ENCODE measurements at regions not wholly inside any gene's neighbourhood (a gene's known extent, or its start where the extent isn't known, plus 50 kb on each side); places are given as distances from the start of the nearest gene placed in this dataset.
"Not testable (repeated sequence)": the region's sequence is repeated elsewhere in the genome, so short reads cannot be mapped to it uniquely, and the experiment has no call there.

DNA sequence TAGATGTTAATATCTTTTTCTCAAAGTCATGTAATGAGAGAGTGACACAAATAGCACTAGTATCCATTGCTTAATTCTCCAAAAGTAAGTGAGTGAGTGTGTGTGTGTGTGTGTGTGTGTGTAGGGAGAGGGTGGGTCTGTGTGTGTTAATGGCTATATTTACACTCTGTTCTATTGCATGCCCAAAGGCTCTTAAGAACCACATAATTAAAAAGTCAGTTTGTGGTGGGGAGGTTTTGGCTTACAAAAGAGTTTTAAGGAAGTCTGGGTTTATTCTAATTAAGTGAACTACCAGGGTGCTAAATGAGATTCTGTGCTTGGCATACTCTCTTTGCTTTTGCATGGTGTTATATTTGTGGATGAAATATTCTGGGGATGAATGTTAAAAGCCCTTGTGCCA, 1897.6 kb upstream of the FLRT2 start:
- DNase-seq (ENCODE audit: low spot score): no peak
- in situ Hi-C loops (cut with MboI; ENCODE audit: low pct_unique_long_range_greater_than_20kb, low sequenced_read_pairs, unreplicated experiment): no loop called here
- TF ChIP-seq, protein P1, sequence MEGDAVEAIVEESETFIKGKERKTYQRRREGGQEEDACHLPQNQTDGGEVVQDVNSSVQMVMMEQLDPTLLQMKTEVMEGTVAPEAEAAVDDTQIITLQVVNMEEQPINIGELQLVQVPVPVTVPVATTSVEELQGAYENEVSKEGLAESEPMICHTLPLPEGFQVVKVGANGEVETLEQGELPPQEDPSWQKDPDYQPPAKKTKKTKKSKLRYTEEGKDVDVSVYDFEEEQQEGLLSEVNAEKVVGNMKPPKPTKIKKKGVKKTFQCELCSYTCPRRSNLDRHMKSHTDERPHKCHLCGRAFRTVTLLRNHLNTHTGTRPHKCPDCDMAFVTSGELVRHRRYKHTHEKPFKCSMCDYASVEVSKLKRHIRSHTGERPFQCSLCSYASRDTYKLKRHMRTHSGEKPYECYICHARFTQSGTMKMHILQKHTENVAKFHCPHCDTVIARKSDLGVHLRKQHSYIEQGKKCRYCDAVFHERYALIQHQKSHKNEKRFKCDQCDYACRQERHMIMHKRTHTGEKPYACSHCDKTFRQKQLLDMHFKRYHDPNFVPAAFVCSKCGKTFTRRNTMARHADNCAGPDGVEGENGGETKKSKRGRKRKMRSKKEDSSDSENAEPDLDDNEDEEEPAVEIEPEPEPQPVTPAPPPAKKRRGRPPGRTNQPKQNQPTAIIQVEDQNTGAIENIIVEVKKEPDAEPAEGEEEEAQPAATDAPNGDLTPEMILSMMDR (IDR thresholded peaks at IDR 0.05; ENCODE audit: extremely low read depth, insufficient read depth, missing control alignments): no peak

DNA sequence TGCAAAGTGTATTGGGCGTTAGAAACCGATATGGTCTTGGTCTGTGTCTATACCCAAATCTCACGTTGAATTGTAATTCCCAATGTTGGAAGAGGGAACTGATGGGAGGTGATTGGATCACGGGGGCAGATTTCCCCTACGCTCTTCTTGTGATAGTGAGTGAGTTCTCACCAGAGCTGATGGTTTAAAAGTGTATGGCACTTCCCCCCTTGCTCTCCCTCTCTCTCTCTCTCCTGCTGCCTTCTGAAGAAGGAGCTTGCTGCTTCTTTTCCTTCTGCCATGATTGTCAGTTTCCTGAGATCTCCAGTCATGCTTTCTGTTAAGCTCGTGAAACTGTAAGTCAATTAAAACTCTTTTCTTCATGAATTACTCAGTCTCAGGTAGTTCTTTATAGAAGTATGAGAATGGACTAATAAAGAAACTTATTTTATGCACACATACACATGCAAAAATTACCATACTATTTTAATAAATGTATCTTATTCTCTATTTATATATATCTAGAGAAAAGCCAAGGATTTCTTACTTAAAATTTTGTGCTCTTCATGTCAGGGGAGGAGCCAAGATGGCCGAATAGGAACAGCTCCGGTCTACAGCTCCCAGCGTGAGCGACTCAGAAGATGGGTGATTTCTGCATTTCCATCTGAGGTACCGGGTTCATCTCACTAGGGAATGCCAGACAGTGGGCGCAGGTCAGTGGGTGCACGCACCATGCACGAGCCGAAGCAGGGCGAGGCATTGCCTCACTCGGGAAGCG, 1891.0 kb upstream of the FLRT2 start:
- TF ChIP-seq, protein P1 (IDR thresholded peaks at IDR 0.05; ENCODE audit: extremely low read depth, insufficient read depth, missing control alignments): no peak
- in situ Hi-C loops (cut with MboI; ENCODE audit: low pct_unique_long_range_greater_than_20kb, low sequenced_read_pairs, unreplicated experiment): no loop called here
- DNase-seq (ENCODE audit: low spot score): no peak

DNA sequence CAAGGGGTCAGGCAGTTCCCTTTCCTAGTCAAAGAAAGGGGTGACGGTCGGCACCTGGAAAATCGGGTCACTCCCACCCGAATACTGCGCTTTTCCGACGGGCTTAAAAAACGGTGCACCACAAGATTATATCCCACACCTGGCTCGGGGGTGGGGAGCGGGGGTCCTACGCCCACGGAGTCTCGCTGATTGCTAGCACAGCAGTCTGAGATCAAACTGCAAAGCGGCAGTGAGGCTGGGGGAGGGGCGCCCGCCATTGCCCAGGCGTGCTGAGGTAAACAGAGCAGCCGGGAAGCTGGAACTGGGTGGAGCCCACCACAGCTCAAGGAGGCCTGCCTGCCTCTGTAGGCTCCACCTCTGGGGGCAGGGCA, 1890.5 kb upstream of the FLRT2 start:
- DNase-seq (ENCODE audit: low spot score); in situ Hi-C loops (cut with MboI; ENCODE audit: low pct_unique_long_range_greater_than_20kb, low sequenced_read_pairs, unreplicated experiment): not testable (repeated sequence)

DNA sequence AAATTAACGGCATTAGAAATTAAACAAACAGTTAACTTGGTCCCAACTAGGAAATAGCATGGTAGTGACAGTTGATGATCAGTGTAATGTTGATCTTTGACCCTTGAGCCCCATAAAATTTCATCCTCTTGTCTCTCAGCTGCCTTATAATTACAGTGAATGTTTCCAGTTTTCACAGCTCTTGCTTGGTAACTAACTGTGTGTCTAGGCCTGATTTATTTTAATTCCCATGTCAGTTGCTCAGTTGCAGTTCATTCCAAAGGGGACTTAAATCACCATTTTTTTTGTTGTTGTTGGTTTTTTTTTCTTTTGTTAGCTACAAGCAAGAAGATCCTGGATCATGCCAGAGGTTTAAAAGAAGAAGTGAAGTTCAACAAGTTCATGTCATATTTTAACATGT, 1883.7 kb upstream of the FLRT2 start:
- TF ChIP-seq, protein P1 (IDR thresholded peaks at IDR 0.05; ENCODE audit: extremely low read depth, insufficient read depth, missing control alignments): no peak

DNA sequence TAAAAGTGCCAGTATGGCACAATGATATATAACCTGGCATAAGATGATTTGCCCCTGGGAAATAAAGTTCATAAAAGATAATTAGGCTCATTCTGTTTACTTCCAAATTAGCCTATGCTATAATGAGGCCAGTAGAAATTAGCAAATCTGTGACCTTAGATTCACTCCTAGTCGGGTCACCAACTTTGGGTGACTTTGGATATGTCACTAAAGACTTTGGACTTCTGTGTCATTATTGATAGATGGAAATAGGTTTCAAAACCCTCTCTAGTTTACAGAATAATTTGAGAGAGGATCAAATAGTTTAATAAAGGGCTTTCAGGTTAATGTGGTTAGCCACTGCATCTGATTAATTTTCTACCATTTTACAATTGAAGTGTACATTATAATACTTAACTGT, 1869.3 kb upstream of the FLRT2 start:
- TF ChIP-seq, protein P1 (IDR thresholded peaks at IDR 0.05; ENCODE audit: extremely low read depth, insufficient read depth, missing control alignments): no peak
- in situ Hi-C loops (cut with MboI; ENCODE audit: low pct_unique_long_range_greater_than_20kb, low sequenced_read_pairs, unreplicated experiment): no loop called here
- DNase-seq (ENCODE audit: low spot score): no peak

More for the DNA sequence above, 1883.7 kb upstream of the FLRT2 start:
- no peak for DNase-seq (ENCODE audit: low spot score)
- in situ Hi-C loops (cut with MboI; ENCODE audit: low pct_unique_long_range_greater_than_20kb, low sequenced_read_pairs, unreplicated experiment): no loop called here

DNA sequence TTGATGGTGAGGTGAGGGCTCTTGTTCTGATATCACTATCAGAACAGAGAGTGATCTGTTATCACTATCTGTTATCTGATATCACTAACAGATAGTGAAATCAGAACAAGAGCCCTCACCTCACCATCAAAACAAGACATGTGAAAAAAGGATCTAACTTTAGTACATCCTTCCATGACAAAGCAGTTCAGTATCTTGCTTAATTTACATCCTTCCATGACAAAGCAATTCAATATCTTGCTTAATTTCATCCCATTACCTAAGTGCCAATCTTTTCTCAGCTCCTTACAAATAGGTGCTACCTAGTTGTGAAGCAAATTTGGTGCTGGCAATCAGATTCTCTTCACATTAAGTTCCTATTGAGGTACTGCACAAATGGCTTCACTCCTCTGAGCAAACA, 1865.6 kb upstream of the FLRT2 start:
- in situ Hi-C loops (cut with MboI; ENCODE audit: low pct_unique_long_range_greater_than_20kb, low sequenced_read_pairs, unreplicated experiment): no loop called here
- TF ChIP-seq, protein P1 (IDR thresholded peaks at IDR 0.05; ENCODE audit: extremely low read depth, insufficient read depth, missing control alignments): no peak
- no peak for DNase-seq (ENCODE audit: low spot score)

DNA sequence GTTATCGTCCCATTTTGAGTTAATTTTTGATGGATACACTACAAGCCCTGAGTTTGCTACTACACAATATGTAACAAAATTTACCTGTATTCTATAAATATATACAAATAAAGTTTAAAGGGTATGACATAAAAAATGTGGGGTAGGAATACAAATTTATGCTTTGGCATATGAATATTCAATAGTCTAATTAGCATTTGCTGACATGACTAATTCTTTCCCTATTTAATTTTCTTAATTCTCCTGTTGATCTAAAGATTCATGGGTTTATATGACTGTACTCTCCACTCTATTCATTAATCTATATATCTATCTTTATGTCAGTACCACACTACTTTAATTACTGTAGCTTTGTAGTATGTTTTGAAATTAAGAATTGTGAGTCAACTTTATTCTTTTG, 1840.7 kb upstream of the FLRT2 start:
- in situ Hi-C loops (cut with MboI; ENCODE audit: low pct_unique_long_range_greater_than_20kb, low sequenced_read_pairs, unreplicated experiment): no loop called here
- TF ChIP-seq, protein P1 (IDR thresholded peaks at IDR 0.05; ENCODE audit: extremely low read depth, insufficient read depth, missing control alignments): no peak
- no peak for DNase-seq (ENCODE audit: low spot score)
